Calu3 (cell line): ENCODE measurements at regions not wholly inside any gene's neighbourhood (a gene's known extent, or its start where the extent isn't known, plus 50 kb on each side); places are given as distances from the start of the nearest gene placed in this dataset.
"Not testable (repeated sequence)": the region's sequence is repeated elsewhere in the genome, so short reads cannot be mapped to it uniquely, and the experiment has no call there.

ENCODE experiments used
- BruUV-seq: library from RNA; stranded (reverse); fragments of 400-500 nt; replicated peaks from 2 replicates; lab custom pipeline; 2021; lab: Mats Ljungman, UMichigan
- CTCF ChIA-PET: fragments of 300-600 bp; sonication (Branson Sonifier 250); formaldehyde crosslinking; loops from one replicate; lab custom pipeline; 2022; ENCODE audit warnings: antibody characterized with exemption; lab: Charles Lee
- DNase-seq: peaks from one replicate; pipeline ENCODE4 v3.0.0; 2022
- H3K27ac Mint-ChIP-seq: one replicate; pipeline ENCODE4 v1.8.0; 2022; ENCODE audit warnings: mixed read lengths; ENCODE audit not compliant: unreplicated experiment
- H3K27me3 Mint-ChIP-seq: one replicate; pipeline ENCODE4 v1.8.0; 2022; ENCODE audit warnings: mixed read lengths; ENCODE audit not compliant: unreplicated experiment
- H3K36me3 Mint-ChIP-seq: one replicate; pipeline ENCODE4 v1.8.0; 2022; ENCODE audit warnings: mild to moderate bottlenecking, moderate library complexity, mixed read lengths; ENCODE audit not compliant: insufficient read depth, unreplicated experiment
- H3K4me1 Mint-ChIP-seq: one replicate; pipeline ENCODE4 v1.8.0; 2022; ENCODE audit warnings: mild to moderate bottlenecking, low read depth, mixed read lengths; ENCODE audit not compliant: unreplicated experiment
- H3K4me3 Mint-ChIP-seq: one replicate; pipeline ENCODE4 v1.8.0; 2022; ENCODE audit warnings: mild to moderate bottlenecking, low read depth, moderate library complexity, mixed read lengths; ENCODE audit not compliant: unreplicated experiment
- H3K9me3 Mint-ChIP-seq: one replicate; pipeline ENCODE4 v1.8.0; 2022; ENCODE audit warnings: low read depth, mixed read lengths; ENCODE audit not compliant: unreplicated experiment
- intact Hi-C: fragments of 100-400 bp; cut with micrococcal nuclease; formaldehyde crosslinking; loops from one replicate; pipeline ENCODE4 v1.10.0; 2022; ENCODE audit not compliant: unreplicated experiment
- TF ChIP-seq, protein P1 (sequence below): fragments of 200-600 bp; IDR thresholded peaks from one replicate; pipeline ENCODE4 v1.8.0; 2022; ENCODE audit warnings: antibody characterized with exemption; ENCODE audit not compliant: unreplicated experiment

DNA sequence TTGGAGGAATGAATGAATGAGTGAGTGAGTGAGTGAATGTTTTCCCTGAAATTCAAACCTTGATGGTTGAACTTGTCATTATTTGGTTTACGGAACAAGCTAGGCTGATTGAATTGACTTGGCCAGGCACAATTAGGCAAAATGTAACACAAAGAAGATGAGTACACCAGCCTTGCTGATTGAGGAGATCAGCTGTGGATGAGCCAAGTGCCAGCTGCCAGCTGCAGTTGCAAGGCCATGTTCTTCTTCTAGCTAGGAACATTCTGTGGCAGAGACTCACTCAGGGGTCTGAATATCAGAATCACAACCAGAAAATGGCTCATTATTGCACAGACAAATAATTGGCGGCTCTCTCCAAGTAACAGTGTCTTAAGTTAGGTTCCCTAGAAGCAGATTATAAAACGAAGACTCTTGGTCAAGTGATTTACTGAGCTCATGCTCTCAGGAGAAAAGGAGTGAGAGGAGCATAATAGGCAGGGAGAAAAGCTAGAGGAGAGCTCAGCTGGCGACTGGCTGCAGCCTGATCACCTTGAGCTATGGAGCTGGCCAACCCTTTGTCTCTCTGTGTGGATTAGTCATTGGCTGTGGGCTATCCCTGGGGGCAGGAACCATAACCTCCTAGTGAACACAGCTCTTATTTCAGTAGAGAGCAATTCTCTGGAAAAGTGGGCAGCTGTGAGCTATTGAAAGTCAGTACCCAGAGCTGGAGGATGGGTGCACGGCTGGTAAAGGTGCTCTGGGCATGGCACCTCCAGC lies 225.3 kb upstream of the SERP2 start:
- Mint-ChIP-seq H3K27me3 (no peaks in the 10 kb centered on the region), H3K4me3 (no peak overlapping the region), H3K4me1 (peaks cover 12% of the 10 kb centered on the region), H3K9me3 (no peaks in the 10 kb centered on the region), H3K36me3 (no peaks in the 10 kb centered on the region), H3K27ac (no peak overlapping the region)
- intact Hi-C loops = loop anchor here (10.0 kb wide), 1 partner anchor 166 kb away; no protein-coding TSS in a partner anchor
- TF ChIP-seq, protein P1, sequence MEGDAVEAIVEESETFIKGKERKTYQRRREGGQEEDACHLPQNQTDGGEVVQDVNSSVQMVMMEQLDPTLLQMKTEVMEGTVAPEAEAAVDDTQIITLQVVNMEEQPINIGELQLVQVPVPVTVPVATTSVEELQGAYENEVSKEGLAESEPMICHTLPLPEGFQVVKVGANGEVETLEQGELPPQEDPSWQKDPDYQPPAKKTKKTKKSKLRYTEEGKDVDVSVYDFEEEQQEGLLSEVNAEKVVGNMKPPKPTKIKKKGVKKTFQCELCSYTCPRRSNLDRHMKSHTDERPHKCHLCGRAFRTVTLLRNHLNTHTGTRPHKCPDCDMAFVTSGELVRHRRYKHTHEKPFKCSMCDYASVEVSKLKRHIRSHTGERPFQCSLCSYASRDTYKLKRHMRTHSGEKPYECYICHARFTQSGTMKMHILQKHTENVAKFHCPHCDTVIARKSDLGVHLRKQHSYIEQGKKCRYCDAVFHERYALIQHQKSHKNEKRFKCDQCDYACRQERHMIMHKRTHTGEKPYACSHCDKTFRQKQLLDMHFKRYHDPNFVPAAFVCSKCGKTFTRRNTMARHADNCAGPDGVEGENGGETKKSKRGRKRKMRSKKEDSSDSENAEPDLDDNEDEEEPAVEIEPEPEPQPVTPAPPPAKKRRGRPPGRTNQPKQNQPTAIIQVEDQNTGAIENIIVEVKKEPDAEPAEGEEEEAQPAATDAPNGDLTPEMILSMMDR = no peak
- CTCF ChIA-PET = no interaction called here
- no TSS peak for BruUV-seq
- DNase-seq = no peak

DNA sequence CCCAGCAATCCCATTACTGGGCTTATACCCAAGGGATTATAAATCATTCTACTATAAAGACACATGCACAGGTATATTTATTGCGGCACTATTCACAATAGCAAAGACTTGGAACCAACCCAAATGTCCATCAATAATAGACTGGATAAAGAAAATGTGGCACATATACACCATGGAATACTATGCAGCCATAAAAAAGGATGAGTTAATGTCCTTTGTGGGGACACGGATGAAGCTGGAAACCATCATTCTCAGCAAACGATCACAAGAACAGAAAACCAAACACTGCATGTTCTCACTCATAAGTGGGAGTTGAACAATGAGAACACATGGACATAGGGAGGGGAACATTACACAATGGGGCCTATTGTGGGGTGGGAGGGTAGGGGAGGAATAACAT lies 224.4 kb upstream of the SERP2 start:
- H3K27ac Mint-ChIP-seq, CTCF ChIA-PET, H3K36me3 Mint-ChIP-seq, H3K4me3 Mint-ChIP-seq, H3K27me3 Mint-ChIP-seq, DNase-seq, BruUV-seq, H3K4me1 Mint-ChIP-seq, H3K9me3 Mint-ChIP-seq: not testable (repeated sequence)
- intact Hi-C loops = loop anchor here (10.0 kb wide), 1 partner anchor 166 kb away; no protein-coding TSS in a partner anchor

DNA sequence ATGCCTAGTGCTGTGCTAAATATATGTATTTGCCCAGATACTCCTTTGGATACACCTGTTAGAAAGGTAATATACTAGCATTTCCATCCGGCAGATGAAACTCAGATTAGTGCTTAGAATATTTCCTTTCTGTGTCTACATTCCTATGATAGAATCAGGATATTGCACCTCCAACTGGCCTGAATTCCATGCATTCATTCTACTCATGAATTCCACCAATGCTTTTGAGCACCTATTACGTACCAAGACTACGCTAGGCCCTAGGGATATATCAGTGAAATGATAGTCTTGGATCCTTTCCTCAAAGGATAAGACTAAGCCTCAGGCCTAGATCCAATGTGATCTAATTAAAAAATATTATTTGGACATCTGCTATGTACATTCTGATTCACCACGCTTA lies 223.8 kb upstream of the SERP2 start:
- no TSS peak for BruUV-seq
- TF ChIP-seq, protein P1 = no peak
- no peak overlapping the region for H3K4me3 Mint-ChIP-seq
- intact Hi-C loops = loop anchor here (10.0 kb wide), 1 partner anchor 165 kb away; no protein-coding TSS in a partner anchor
- CTCF ChIA-PET = no interaction called here
- H3K27ac Mint-ChIP-seq = no peak overlapping the region
- no peak for DNase-seq
- H3K27me3 Mint-ChIP-seq = no peaks in the 10 kb centered on the region
- H3K36me3 Mint-ChIP-seq = no peaks in the 10 kb centered on the region
- peaks cover 8% of the 10 kb centered on the region for H3K4me1 Mint-ChIP-seq
- H3K9me3 Mint-ChIP-seq = no peaks in the 10 kb centered on the region

DNA sequence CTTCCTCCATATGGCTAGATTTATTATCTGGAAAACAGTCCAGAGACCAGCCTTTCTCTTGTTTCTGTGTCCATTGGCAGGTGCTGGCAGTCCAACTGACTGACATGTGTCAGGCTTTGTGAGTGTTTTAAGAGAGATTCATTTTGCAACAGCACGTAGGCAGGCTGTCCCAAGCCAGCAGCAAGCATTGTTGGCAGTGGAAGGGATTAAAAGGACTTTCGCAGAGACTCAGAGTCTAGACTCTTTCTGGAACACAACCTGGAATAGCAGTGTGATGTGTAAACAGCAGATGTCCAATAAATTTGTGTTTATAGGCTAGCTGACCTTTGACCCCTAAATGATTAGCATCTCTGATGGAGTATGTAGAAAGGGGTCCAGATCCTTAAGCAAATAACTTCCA lies 222.2 kb upstream of the SERP2 start:
- no peaks in the 10 kb centered on the region for H3K27me3 Mint-ChIP-seq
- TF ChIP-seq, protein P1 = no peak
- H3K9me3 Mint-ChIP-seq = no peaks in the 10 kb centered on the region
- H3K4me1 Mint-ChIP-seq = no peaks in the 10 kb centered on the region
- intact Hi-C loops = no loop called here
- DNase-seq = no peak
- no TSS peak for BruUV-seq
- CTCF ChIA-PET = no interaction called here
- no peak overlapping the region for H3K27ac Mint-ChIP-seq
- H3K36me3 Mint-ChIP-seq = no peaks in the 10 kb centered on the region
- no peak overlapping the region for H3K4me3 Mint-ChIP-seq

DNA sequence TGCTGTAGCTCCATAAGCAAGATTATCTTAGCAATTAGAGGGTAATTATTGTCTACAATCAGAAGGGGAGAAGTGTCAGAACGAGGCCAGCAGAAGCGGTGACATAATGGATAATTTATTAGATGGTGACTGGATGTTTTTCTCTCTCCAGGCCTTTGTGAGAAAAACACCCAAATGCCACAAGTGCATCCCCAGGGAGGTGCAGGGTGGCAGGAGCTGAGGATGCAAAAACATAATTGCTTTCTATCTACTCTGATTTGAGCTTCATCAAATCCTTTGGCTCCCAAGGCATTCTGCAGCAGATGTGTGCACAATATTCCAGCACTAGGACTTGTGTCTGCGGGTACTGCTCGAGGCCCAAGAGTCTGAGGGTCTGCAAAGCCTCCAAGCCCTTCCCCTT lies 220.1 kb upstream of the SERP2 start:
- TF ChIP-seq, protein P1 = no peak
- no peaks in the 10 kb centered on the region for H3K9me3 Mint-ChIP-seq
- no TSS peak for BruUV-seq
- CTCF ChIA-PET = no interaction called here
- intact Hi-C loops = no loop called here
- H3K4me1 Mint-ChIP-seq = no peaks in the 10 kb centered on the region
- H3K27me3 Mint-ChIP-seq = no peaks in the 10 kb centered on the region
- no peaks in the 10 kb centered on the region for H3K36me3 Mint-ChIP-seq
- H3K4me3 Mint-ChIP-seq = no peak overlapping the region
- H3K27ac Mint-ChIP-seq = no peak overlapping the region
- no peak for DNase-seq
